GM12873 (cell line): ENCODE measurements at regions not wholly inside any gene's neighbourhood (a gene's known extent, or its start where the extent isn't known, plus 50 kb on each side); places are given as distances from the start of the nearest gene placed in this dataset.

ENCODE experiments used
- CTCF ChIP-seq: IDR thresholded peaks from 2 replicates; pipeline ENCODE4 v1.5.1; 2012; ENCODE audit warnings: low read depth, mild to moderate bottlenecking, moderate library complexity, low read length, control low read depth; ENCODE audit not compliant: insufficient read depth; ENCODE audit errors: missing control alignments

- no peak for TF ChIP-seq CTCF
Measured at GRCh38 chr10:6786579-6787031, 206.5 kb upstream of the PRKCQ start.

DNA sequence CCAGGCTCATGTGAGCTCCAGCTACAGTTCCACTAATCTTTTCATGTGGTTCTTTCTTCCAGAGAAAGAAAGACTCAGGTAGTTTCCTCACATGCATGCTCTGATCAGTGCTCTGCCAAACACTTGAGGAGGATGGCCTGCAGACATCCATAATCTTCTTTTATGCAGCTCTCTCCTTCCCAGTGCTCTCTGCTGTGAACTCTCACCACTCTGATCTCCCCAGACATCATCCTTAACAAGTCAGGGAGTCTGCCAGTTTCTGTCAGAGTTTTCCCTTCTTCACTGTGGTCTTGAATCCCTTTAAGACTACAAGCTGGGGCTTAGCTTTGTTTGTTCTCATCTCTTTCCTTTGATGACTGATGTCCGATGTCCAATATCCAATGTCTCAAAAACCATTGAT, 203.4 kb upstream of the PRKCQ start:
- no peak for TF ChIP-seq CTCF

DNA sequence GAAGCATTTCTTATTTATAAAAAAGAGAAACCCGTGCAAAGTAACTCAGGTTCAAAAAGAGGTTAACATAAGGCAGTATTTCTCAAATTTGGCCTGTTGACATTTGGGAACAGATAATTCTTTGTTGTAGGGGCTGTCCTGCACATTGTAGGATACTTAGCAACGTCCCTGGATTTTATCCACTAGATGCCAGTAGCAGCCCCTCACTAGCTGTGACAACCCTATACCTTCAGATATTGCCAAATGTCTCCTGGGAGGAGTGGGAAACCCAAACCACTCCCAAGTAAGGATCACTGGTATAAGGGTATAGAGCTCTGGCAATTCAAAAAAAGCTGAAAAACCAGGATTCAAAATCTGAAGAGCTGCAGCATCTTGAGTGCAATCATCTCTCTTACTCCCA, 202.3 kb upstream of the PRKCQ start:
- no peak for TF ChIP-seq CTCF

DNA sequence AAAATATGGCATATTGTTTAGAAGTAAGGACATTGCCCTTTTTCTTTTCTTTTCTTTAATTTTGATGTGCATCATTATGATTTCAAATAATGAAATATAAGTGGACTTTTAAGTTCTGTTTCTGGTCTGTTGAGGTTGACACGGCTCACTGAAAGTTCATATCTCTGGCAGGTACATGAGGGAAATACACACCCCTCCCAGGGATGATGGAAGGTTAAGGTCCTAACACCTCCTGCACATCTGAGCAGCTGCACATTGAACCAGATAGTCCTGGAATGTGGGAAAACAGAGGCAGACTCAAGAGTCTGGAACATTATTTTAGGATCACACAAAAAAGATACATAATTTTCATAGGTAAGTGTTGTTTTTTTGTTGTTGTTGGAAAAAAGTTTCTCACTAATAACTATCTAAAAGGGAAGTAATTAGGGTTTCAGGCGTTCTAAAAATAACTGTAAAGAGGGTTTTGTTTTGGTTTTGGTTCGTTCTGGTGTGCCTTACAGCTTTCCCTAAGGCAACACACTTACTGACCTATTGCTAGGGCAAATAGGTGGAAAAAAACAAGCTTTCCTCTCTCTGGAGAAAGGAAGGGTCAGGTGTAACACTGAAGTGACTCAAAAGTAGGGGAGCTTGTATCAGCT, 201.2 kb upstream of the PRKCQ start:
- TF ChIP-seq CTCF = no peak

DNA sequence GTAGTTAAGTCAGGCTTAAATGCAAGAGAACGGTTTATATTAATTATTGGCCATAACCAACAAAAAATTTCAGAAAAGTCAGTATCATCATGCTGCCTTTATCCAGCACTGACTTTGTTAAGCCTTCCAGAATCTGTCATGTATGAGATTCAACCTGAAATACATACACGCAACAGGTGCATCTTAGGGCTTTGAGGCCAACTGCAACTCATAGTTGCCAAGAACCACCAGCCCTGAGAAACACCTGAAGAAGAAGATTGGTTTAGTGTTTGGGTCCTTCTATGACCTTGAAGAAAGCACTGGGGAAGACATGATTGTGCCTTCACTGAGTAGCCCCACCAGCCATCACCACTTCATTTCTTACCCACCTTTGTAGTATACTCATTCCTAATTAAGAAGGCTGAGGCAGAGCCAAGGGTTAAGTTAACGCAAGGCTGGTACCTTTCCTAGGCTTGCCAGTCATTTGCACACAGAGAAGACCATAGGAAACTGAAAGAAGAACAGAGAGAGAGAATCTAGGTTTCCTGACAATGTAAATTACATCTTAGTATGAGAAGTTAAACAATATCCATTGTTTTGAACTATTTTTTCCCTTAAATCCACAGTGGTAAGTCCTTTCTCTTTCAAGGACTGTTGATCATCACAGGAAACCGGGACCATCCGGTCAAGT, 200.1 kb upstream of the PRKCQ start:
- no peak for TF ChIP-seq CTCF

DNA sequence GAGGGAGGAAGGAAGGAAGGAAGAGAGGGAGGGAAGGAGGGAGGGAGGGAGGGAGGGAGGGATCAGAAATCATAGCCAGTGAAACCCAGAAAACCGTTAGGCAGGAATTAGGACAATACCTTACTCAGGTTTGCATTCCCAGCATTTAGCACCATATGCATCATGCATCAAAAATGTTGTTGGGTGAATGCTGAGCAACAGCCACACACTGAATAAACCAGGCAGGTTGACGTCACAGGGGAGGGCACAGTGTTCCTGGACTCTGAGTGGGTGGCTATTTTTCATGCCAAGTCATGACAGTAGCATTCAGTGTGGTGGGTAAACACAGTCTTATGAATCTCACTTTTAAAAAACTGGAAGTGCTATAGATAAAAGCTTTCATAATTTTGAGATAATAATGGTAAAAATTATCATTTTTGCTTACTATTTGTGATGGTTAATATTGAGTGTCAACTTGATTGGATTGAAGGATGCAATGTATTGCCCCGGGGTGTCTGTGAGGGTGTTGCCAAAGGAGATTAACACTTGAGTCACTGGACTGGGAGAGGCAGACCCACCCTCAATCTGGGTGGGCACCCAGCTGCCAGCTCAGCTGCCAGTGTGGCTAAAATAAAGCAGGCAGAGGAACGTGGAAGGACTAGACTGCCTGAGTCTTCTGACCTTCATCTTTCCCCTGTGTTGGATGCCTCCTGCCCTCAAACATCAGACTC, 199.1 kb upstream of the PRKCQ start:
- no peak for TF ChIP-seq CTCF

DNA sequence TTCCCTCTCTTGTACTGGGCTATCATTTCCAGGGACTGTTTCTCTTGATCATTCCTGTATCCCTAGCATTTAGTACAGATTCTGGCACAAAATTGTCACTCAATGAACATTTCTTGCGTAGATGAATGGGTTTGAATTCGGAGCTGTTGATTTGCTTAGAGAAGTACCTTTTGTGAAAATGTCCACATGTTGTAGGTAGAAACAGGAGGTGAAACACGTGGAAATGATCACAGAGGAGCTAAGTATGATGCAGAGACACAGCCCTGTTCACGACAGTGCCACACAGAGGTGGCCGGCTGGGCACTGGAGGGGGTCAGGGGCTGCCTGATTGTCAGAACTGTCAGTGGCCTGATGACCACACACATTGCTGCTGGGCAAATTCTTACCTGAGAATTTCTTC, 196.1 kb upstream of the PRKCQ start:
- TF ChIP-seq CTCF = no peak
